ENCODE measurements at regions not wholly inside any gene's neighbourhood (a gene's known extent, or its start where the extent isn't known, plus 50 kb on each side); places are given as distances from the start of the nearest gene placed in this dataset.

DNA sequence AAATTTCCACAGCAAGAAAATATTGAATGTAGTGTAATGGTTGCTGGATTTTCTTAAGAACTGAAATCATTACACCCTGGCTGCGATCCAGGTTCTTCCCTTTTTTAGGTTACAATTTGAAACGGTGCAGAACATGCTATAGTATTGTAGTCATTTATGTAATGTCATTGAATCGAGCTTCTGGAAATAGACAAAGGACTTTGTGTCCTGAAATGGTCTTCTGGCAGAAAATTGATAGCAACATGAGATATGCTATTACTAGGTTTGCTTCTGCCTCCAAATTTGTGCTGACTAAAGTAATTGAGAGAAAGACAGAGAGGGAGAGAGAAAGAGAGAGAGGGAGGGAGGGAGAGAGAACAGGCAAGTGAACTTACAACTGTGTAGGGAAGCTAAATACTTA is 146.2 kb upstream of the NFIA start:
- CTCF ChIA-PET = no interaction called here
- DNase-seq (ENCODE audit: low spot score) = no peak
- POLR2A ChIA-PET (ENCODE audit: low non-redundant PET) = no interaction called here
- no peak overlapping the region for H3K27ac ChIP-seq
- TF ChIP-seq, protein P1, sequence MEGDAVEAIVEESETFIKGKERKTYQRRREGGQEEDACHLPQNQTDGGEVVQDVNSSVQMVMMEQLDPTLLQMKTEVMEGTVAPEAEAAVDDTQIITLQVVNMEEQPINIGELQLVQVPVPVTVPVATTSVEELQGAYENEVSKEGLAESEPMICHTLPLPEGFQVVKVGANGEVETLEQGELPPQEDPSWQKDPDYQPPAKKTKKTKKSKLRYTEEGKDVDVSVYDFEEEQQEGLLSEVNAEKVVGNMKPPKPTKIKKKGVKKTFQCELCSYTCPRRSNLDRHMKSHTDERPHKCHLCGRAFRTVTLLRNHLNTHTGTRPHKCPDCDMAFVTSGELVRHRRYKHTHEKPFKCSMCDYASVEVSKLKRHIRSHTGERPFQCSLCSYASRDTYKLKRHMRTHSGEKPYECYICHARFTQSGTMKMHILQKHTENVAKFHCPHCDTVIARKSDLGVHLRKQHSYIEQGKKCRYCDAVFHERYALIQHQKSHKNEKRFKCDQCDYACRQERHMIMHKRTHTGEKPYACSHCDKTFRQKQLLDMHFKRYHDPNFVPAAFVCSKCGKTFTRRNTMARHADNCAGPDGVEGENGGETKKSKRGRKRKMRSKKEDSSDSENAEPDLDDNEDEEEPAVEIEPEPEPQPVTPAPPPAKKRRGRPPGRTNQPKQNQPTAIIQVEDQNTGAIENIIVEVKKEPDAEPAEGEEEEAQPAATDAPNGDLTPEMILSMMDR (conservative IDR thresholded peaks at IDR 0.05; ENCODE audit: low read depth) = no peak

DNA sequence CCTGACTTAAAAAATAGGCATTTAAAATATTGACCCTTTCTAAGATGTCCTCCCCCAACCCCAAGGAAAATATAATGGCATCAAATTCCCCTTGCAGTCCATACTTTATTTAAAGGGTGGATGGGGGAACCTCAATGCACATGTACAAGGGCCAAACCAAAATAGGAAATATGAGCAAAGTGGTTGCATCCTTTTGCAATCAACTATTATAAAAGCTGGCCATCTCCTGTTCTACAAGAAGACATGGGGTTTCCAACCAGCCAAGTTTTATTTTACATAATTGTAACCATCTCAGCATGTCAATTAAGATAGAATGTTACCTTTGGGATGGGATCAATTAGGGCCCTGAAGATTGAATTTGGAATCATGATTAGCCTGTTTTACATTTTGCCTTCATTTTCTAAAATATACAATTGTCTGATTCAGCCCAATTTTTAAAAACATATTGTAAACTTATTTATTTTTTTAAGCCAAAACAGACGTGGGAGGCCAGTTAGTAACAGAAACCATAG is 146.7 kb upstream of the NFIA start:
- no peak overlapping the region for H3K27ac ChIP-seq
- POLR2A ChIA-PET (ENCODE audit: low non-redundant PET) = no interaction called here
- CTCF ChIA-PET = interaction anchor here (0.5 to 0.9 kb wide), 2 partner anchors 11 to 31 kb away, joined by 3 to 5 read pairs; no protein-coding TSS in a partner anchor
- no peak for DNase-seq (ENCODE audit: low spot score)
- TF ChIP-seq, protein P1 (conservative IDR thresholded peaks at IDR 0.05; ENCODE audit: low read depth) = no peak

- CTCF ChIA-PET = interaction anchor here (0.6 to 0.7 kb wide), 2 partner anchors 159 to 1202 kb away, joined by 3 to 4 read pairs; no protein-coding TSS in a partner anchor
- POLR2A ChIA-PET (ENCODE audit: low non-redundant PET) = no interaction called here
- TF ChIP-seq, protein P1 (conservative IDR thresholded peaks at IDR 0.05; ENCODE audit: low read depth) = no peak
- DNase-seq (ENCODE audit: low spot score) = no peak
- H3K27ac ChIP-seq = no peak overlapping the region
These were observed 152.2 kb upstream of the NFIA start for GRCh38 chr1:60930130-60930529.

DNA sequence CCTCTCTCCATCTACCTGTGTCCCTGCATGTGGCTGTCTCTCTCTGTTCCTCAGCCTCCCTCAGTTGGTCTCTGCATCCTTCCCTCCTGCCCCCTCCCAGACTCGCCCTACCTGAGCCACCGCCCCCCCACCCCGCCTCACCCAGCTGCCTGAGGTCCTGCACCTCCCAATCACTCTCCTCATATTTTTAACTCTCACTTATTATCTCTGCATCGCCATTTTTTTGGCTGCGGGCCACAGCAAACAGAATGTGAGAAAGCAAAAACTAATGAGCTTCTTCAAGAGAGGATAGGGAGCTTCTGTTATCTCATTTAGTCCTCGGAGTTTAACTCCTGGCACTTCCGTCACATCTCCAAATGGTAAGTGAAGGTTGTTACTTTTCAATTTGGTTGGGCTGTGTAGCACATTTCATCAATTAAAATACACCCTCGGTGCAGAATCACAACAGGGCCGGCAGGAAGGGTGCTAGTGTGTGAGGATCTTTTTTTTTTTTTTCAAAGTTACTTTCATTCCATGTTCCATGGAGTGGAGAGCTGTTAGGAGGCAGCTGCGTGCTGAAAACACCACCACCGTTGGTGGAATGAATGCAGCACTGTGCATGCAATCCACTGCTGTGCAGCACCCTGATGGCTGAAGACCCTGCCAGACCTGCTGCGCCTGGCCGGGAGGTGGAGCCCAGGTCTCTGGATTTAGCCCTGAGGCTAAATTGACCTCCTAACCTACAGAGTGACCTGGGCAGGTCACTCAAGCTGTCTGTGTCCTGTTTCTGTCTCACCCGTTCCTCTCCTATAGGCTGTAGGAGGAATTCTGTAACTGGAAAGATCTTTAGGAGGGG is 157.2 kb upstream of the NFIA start:
- CTCF ChIA-PET = no interaction called here
- POLR2A ChIA-PET (ENCODE audit: low non-redundant PET) = interaction anchor here (0.6 kb wide), 1 partner anchor 795 kb away, joined by 5 read pairs; no protein-coding TSS in a partner anchor
- no peak for DNase-seq (ENCODE audit: low spot score)
- H3K27ac ChIP-seq = no peak overlapping the region
- TF ChIP-seq, protein P1 (conservative IDR thresholded peaks at IDR 0.05; ENCODE audit: low read depth) = no peak

DNA sequence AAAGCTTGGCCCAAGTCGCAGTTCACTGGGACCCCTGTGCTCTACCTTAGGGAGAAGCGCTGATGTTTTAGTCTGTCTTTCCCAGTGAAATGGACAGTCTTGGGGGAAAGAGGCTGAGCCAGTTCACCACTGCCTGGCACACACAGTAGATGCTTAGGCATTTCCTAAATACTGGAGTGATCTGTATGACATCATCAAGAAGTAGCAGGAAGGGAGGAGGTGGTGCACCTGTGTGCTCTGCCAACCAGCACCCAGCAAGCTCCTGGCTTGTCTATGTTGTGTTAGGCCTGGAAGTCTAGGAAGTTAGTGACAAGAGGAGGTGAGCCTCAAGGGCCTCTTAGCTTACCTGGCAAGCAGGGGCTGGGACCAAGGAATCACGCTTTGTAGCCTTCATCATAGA is 158.2 kb upstream of the NFIA start:
- ChIA-PET CTCF (no interaction called here), POLR2A (ENCODE audit: low non-redundant PET) (no interaction called here)
- no peak overlapping the region for H3K27ac ChIP-seq
- TF ChIP-seq, protein P1 (conservative IDR thresholded peaks at IDR 0.05; ENCODE audit: low read depth) = no peak
- no peak for DNase-seq (ENCODE audit: low spot score)

DNA sequence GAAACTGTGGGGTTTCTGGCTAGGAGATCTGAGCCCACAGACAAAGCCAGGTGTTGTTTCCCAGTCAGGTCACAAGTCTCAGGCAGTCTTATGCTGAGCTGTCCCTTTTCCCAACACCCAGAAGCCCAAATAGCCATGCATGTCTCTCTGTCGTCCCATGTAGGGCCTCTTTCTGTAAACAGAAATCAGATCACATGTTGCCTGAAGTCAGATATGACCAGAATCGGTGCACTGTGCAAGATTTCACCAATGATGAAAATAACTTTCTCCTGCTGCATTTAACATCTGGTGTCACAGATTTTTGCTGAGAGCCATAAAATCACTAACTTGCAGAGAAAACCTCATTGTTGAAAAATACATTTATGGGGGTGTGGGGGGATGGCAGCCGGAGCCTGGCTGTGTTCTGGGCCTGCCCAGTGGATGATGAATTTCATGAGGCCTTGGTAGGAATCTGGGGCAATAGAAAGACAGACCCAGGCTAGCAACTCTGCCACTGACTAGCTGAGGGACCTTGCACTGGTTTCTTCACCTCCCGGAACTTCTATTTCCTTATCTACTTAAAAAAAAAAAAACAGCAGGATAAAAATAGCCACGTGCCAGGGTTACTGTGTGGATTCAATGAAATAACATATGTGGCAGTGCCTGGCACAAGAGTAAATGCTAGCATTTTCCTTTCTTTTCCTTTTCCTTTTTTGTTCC is 158.8 kb upstream of the NFIA start:
- TF ChIP-seq, protein P1 (conservative IDR thresholded peaks at IDR 0.05; ENCODE audit: low read depth) = no peak
- no peak for DNase-seq (ENCODE audit: low spot score)
- ChIA-PET CTCF (no interaction called here), POLR2A (ENCODE audit: low non-redundant PET) (no interaction called here)
- H3K27ac ChIP-seq = no peak overlapping the region
